HG02885 (cell line): ENCODE measurements at regions not wholly inside any gene's neighbourhood (a gene's known extent, or its start where the extent isn't known, plus 50 kb on each side); places are given as distances from the start of the nearest gene placed in this dataset.

Source experiments
- ATAC-seq: cut with Tn5 transposase; IDR thresholded peaks from one replicate; pipeline ENCODE4 v1.9.1; 2021; ENCODE audit warnings: mild to moderate bottlenecking; ENCODE audit not compliant: unreplicated experiment, poor library complexity

DNA sequence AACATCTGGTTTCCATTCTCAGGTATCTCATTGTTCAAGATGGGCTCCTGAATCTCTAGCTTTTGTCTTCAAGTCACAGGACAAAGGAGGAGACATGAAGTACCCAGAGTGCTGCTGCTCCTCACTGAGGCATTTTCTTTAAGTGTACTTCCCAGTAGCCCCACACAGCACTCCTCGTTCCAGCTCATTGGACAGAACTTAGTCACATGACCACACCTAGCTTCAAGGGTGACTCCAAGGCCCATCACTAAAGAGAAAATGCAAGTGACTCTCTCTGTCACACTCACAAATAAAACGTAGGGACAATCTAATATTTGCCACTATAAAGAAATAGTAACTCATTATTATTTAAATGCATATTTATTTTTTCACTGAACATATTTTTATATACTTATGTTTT is 58.3 kb upstream of the NEUROD6 start:
- no peak for ATAC-seq

DNA sequence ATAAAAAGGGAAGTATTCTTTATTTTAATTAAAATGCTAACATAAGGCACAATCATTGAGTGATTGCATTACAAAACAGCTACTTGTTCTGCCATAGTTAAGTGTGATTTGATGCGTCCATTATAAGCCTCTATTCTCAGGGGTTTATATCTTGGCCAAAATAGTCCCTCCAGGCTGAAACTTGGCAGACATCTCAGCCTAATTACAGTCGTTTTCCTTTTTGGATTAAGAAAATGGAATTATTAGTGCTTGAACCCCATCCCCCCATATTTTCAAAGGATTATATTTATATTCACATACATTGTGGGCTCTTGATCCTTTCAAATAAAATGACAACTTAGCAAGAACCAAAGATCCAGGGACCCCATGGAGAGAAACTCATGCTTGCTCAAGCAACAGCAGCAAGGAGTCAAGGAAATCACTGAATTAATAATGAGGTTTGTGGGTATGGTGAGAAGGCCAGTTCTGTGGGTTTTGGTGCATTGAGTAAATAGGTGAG is 66.7 kb upstream of the NEUROD6 start:
- no peak for ATAC-seq

GRCh38 chr7:31408140-31408729 is 67.7 kb upstream of the NEUROD6 start:
- ATAC-seq = no peak

DNA sequence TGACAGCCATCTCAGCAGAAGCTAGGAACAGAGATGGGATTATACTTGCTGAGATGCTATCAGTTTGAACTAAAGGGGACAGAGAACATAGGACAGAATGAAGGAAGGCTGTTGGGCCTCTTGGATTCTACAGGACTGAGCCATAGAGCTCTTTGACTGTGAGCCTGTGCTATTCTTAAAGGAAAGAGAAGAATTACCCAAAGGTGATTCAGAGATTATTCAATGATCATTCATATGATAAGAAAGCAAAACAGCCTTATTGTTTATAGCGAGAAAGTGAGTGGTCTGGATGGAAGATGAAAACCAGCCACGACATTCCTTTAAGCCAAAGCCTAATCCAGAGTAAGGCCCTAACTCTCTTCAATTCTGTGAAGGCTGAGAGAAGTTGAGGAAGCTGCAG is 69.7 kb upstream of the NEUROD6 start:
- no peak for ATAC-seq

- ATAC-seq = no peak
Measured at GRCh38 chr7:31411416-31411815, 70.9 kb upstream of the NEUROD6 start.

- ATAC-seq = no peak
Measured at GRCh38 chr7:31413766-31414165, 73.2 kb upstream of the NEUROD6 start.

- ATAC-seq = no peak
Measured at GRCh38 chr7:31416381-31416870, 75.9 kb upstream of the NEUROD6 start.

GRCh38 chr7:31418928-31419327 is 78.4 kb upstream of the NEUROD6 start:
- ATAC-seq = no peak

GRCh38 chr7:31419505-31420055 is 79.1 kb upstream of the NEUROD6 start:
- no peak for ATAC-seq

GRCh38 chr7:31420948-31421347 is 80.4 kb upstream of the NEUROD6 start:
- ATAC-seq = no peak

- no peak for ATAC-seq
Measured at GRCh38 chr7:31421607-31422006, 81.1 kb upstream of the NEUROD6 start.

- no peak for ATAC-seq
Measured at GRCh38 chr7:31423994-31424393, 83.5 kb upstream of the NEUROD6 start.

DNA sequence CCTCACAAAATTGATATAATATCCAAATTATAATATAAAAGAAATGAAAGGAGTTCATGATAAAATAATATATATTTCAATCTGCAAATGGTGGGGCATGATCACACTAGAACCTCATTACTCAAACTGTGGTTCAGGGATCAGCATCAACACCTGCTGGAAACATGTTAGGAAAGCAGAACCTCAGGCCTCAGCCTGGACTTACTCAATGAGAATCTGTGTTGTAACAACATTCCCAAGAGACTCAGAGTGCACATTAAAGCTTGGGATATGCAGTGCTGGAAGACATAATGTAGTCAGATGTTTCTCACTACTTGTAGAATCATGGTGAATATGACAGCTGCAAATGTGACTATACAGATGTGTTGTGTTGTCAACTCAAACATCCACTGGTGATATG is 81.7 kb upstream of the ITPRID1 start:
- no peak for ATAC-seq

- no peak for ATAC-seq
Measured at GRCh38 chr7:31432836-31433340, 81.0 kb upstream of the ITPRID1 start.

DNA sequence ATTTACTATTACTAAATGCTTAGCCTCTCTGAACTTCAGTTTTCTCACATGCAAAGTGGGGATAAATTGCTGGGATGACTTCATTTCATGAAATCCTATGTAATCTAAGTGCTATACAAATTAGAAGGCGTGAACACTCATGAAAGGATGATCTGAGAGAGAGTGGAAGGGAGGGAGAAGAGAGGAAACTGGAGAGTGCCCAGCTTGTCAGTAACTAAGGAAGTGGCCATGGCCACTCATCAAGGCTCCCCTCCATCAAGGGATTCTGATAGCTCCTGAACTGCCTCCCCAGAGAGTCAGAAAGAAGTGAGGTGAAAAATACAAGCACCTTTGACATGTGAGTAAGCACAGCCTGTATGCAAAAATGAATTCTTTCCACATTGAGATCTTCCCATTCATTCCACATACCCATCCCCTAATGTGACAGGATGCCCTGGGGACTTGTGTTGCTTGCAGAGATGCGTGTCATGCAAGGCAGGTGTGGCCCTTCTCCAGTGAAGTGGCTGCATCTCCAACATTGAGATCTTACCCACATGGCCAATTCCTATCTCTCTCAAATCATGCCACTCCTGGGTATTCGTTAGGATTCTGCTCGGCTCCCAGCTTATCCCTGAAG is 76.5 kb upstream of the ITPRID1 start:
- ATAC-seq = no peak

DNA sequence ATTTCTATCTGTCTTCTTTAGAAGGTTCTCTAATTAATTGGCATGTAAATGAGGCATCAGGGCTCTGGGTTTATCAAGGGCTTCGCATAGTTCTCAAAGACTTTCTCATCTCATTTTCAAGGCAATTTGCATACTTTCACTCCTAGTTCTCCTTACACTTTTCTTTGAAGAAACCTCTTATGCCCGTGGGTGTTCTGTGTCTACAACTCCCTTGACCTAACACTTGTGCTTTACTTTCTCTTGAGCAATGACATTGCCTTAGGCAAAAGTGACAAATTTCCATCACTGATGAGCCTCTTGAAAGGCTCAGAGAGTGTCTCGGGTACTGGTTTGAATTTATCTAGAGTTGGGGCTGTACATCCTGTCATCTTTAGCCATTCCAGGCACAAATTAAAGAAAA is 74.7 kb upstream of the ITPRID1 start:
- no peak for ATAC-seq

DNA sequence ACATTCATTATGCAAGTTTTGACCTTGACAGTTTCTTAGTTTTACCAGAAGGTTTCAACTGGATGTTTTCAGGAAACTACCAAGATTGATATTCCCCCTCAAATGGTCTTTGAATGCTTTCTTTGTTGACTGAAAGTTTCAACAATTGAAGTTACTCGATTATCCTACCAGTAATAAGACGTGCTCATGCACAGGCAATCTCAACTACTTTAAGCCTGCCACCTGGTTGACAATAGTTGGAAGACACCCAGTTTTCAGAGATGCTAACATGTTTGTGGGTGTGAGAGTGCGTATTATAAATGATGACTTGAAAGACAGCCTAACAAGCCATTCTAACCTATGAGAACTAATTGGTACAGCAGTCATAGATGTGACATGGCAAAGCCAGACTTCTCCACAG is 73.4 kb upstream of the ITPRID1 start:
- ATAC-seq = no peak

- no peak for ATAC-seq
Measured at GRCh38 chr7:31442626-31443025, 71.3 kb upstream of the ITPRID1 start.

DNA sequence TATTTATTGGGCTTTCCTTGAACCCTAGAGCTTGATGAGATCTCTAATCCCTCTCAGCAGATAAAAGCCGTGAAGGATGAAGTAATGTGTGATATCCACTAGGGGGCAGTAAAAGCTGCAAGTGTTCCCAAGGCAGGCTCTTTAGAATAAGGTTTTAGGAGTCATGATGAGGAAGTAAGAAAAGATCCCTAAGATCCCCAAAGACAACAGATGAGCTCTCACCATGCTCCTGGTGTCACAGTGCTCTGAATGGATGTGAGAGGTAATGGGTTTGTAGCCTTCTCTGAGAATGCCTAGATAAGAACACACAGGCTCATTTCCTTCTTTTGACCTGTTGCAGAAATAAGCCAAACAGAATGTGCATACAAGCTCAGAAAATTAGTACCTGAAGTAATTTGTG is 70.4 kb upstream of the ITPRID1 start:
- ATAC-seq = peak; percentile 89

DNA sequence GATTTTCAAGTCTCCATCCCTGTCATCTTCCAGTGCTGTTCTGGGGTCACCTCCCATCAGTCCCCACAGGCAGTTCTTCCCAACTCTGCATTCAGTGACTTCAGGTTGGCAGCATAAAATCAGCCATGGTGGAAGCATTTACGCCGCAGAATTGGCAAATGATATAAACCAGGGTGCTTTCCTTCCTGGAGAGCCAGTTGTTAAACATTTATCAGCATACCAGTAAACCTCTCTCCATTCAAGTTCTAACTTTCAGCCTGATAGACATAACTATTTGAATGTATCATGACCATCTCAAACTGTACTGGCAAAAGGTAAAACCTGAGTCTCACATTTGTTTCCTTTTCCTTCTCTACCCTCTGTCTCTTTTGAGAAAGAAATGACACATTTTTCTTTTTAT is 69.7 kb upstream of the ITPRID1 start:
- no peak for ATAC-seq

DNA sequence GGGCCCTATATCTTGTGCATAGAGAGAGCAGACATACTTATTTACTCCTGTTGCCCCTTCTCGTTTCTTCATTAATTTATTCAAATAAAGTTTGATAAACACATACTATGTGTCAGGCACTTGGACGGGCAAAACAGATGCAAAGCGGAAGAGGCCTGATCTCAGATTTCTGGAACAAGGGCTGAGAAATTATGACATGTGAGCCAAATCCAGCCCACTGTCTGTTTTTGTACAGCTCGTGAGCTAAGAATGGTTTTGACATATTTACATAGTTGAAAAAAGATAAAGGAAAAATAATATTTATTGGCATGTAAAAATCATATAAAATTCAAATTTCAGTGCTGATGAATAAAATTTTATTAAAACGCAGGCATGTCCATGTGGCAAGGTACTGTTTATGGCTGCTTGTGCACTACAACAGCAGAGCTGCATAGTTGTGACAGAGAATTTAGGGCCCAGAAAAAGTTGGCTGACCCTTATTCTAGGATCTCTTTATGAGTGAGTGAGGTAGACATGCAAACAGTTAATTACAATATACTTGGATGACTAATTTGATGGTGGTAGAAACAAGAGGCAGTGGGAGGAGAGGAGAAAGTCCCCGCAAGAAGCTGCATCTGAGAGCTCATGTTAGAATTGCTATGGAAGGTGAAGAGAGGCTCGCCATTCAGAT is 68.1 kb upstream of the ITPRID1 start:
- ATAC-seq = no peak
